ENCODE measurements at regions not wholly inside any gene's neighbourhood (a gene's known extent, or its start where the extent isn't known, plus 50 kb on each side); places are given as distances from the start of the nearest gene placed in this dataset.
"Not testable (repeated sequence)": the region's sequence is repeated elsewhere in the genome, so short reads cannot be mapped to it uniquely, and the experiment has no call there.

DNA sequence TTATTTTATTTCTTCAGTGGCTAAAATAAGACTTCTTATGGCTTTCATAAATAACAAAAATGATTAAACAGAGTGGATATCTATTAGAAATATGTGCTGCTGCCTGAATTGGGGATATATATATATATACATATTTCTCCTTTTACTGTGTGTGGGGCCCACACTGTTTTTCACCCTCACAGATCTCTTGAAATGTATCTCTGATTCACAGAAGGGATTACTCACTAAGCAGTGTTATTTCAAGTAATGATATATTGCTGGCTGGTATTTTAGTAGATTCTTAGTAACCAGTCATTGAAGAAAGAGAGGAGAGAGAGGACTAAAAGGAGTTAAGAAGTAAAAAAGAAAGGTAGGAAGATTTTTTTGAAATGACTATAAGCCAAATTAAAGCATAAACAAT, 308.6 kb upstream of the NRP1 start:
- DNase-seq, result no peak

DNA sequence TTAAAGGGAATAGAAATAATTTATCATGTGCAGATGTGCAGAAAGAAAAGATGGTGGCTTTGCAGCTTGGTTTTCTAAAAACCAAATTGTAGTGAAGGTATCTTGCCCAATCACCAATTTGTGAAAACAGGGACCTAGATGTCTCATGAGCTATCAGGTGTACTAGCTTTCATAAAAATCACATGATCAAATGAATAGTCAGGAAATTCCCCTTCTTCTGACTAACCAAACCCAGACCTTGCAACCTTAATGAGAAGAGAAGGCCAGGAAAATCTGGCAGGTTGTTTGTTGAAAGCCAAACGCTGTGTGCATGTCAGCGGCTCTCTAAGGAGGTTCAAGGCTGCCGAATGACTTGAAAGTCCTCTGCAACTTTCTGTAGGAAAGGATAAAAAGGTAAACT, 304.4 kb upstream of the NRP1 start:
- DNase-seq, result no peak

DNA sequence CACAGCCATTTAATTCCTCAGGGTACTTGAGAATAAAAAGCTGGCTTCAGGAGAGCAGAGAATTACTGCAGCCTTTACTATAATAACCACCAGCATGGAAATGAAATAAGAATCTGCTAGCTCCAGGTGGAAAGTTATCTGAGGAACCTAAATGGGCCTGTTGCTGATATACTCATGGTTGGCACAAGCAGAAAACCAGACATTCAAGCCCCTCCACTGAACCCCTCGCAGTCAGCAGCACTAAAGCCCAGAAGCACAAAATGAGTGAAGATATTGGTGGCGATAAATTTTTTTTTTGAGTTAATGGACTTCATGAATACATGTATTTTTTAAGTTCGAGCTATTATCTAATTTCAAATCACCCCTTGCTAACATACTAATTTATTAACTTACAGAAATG, 303.9 kb upstream of the NRP1 start:
- DNase-seq, result no peak

DNA sequence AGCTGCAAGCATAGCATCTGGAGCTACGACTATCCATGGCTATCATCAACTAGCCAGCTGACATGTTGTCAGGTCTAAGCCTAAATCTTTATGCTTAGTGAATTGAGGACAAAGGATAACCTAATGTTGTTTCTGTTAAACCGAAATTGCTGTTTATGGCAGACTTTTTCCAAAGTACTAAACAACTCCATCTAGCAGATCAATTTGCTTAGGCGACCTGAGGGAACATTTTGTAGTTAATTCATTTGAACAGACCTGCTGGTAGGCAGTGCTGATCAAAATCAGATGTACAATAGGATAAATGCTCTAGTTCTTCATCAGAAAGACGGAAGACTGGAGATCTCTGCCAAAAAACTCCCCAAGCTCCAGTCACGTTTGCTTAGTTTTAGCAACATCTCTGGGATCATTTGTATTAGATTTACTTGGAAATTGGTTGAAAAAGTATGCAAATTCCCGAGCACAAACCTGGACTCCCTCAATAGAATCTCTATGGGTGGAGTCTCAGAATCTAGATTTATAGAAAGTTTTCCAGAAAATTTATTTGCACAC, 301.6 kb upstream of the NRP1 start:
- no peak for DNase-seq

DNA sequence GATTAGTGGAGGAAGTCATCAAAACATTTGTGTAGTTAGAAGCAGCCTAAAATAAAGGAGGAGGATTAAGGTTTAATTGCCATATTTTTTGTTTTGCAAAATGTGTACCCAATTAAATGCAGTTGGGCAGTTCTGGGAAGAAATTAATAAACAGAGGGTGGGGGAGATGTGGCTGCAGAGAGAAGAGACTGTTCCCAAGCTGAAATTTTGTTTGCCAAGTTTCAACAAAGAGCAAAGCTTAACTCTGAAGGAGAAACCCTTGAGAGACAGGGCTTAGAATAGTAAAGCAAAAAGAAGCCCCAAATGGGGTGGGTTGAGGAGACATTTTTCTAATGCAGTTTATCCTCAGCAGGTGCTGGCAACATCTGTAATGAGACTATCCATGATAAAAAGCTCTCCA, 298.0 kb upstream of the NRP1 start:
- DNase-seq, result no peak

DNA sequence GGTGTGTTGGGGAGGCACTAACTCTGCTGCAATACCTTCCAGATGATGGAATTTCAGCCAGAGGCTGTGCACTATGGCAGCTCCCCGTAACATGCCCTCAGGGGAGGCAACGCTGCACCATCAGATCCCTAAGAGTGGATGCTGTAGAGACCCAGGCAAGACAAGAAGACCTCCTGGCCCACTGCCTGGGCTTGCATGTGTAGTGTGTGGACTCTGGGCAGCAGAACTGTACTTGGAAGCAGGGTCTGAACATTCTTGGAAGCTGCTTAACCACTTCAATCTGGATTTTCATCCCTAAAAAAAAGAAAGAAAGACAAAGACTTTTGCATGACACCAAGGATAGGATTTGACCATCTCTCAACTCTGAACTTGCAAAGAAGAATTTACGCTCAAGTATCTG, 297.5 kb upstream of the NRP1 start:
- no peak for DNase-seq

DNA sequence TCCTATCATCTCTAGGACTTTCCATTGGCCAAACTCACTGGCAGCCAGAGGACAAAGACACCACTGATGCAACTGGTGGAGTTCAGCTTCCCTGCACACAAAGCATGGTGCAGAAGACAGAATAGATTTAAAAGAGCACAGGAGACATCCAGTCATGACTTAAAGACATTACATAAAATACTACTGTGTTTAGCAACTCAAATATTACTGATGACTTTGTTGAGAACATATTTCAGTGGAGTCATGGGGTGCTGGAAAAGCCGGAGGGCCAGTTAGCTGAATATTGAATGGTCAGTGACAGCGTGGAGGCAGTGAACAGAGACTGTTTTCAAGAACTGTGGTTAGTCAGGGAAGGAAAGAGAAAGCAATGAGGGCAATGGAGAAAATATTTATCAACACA, 296.3 kb upstream of the NRP1 start:
- DNase-seq, result no peak

DNA sequence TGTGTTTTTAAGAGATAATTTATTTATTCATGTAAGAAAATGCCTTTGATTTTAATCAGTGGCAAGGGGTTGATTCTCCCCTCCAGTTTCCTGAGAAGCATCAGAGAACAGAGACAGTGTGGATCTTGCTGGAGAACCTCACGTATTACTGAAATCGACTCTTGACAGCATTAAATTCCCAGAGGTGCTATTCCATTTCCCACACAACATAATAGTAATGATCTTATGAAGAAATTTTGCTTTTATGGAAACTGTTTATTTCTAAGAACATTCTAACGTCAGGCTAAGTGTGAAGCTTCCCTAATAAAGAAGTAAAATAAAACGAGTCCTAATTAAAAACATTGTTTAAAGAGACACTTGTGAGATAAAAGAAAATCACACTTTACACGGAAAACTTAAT, 293.1 kb upstream of the NRP1 start:
- no peak for DNase-seq

DNA sequence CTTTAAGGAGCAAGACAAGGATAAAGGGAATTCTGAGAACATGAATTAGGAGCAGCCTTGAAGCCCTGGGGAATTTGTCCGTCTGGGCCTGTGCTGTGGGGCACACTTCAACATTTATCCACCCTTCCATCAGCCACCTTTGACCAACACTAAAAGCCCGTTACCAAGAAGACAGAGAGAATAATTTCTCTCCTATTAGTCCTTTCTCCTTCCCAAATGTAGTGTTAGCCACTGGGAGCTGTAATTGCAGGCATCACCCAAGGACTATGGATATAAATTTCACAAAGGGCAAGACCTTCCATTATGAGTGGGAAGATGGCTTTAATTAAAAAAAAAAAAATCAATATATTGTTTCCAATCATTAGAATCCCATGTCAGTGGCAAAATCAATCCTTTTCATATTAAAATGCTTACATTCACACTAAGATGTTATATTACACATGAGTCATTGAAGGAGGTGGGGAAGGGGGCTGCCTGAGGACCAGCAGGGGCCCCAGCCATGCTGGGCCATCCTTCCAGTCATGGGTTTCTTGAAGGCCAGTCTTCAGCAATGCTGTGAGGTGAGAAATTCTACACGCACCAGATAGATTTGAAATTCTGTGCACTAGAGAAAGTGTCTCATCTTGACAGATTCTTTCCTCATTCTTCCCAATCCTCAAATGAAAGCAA, 292.5 kb upstream of the NRP1 start:
- DNase-seq, result no peak

DNA sequence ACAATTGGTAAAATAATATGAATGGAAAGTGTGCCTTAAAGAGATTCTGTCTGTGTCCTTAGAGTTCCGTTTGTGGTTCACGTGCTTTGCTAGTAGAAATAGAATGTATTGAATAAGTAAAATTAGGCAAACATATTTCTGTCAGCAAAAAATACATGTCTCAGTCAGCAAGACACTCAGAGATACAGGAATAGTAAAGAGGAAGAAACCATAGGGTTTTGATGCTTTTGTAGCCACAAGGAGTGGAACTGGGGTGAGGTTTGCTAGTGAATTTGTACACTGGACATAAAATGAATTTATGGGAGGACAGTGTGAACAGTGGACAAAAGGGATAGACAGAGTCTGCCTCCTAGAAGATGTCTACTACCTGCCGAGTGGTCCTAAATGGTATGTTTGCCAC, 289.2 kb upstream of the NRP1 start:
- no peak for DNase-seq

DNA sequence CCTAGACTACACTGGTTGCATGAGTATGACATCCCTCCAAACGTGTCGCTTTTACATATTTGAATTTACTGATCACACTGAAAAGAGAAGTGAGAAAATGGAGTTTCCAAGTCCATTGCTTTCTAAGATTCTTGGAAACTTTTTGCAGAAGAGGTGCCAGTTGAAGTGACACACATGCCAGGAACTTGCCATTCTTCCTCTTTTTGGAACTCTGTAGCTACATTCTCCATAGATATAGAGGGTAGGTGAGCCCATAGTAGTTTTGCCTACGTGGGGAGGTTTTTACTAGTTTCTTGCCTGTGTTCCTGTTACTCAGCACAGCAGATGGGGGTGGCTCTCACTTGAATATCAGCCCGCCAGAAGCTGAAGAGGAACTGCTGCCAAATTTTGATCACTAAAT, 286.6 kb upstream of the NRP1 start:
- no peak for DNase-seq

DNA sequence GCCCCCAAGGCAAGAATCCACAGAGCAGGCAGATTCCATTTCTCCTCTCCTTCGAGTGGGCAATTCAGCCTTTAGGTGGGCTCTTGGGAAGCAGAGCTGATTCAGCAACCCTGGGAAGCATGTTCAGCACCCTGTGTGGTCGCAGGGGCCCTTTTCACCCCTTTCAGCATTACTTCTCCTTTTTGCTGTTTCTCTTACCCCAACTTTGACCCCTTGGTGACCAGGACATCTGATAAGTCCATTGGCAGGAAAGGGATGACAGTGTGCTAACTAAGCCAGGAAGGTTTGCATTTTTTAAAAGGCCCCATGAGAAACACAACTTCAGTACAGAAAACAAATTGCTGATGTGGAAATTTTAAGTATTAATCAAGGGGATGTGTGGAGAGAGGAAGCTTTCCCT, 283.7 kb upstream of the NRP1 start:
- no peak for DNase-seq

DNA sequence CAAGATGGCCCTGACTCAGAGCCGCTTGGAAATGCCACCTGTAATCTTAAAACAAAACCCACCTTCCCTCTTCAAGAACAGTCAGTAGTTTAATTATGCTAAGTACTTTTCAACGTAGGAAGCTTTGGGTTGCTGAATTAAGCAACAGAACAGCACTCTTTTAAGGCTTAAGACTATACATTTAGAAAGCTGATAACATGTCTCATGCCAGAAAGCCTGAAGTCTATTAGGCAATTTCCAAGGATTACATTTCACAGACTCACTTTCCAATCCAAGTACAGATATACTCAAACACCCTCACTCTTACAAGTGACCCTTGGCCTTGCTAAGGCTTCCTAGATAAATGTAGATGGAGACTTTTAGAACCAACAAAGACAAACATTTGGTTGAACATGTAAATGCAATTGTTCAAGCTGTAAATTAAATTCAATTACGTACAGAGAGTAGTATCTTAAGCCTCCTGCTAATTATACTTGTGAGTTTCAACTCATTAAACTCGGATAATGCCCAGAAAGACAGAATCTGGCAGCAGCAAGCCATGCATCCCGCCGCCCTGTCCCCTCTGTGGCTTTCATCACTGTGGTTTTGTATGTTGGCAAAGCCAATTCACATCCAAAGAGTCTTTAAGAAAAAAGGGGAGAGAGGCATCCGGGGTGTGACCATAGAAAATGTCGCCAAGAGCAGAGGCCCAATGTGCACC, 283.1 kb upstream of the NRP1 start:
- DNase-seq, result no peak

DNA sequence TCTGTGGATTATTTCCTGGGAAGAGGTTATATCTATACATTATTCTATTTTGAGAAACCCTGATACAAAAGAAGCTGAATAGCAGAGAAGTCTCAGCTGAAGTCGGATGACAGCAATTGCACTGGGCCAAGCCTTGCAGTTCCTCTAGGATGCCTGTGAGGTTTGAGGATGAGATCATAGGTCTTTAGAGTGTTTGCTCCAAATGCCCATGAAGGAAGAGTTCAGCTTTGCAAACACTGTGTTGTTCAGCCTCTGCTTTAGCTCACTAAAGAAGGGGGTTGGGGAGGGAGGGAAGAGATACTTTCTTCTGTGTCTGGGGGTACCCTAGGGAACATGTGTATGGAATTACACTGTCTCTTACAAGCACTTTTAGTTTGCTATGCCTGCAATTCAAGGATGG, 282.5 kb upstream of the NRP1 start:
- DNase-seq, result no peak

DNA sequence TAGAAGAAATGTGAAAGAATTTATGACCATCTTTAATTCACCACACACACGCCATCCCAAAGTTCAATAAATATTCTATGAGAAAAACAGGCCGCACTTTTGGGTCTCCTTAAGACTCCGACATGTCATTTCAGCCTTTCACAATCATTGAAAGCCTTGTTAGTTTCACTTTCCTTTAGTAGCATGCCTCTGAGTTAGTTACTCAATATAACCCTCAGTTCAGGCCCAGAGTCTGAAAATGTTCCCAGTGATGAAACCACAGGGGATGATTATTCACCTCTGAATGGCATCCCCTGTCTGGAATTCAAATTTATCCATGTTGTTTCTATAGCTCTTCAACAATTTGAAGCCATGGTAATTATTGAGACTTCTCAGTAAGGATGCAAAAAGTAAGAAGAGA, 278.1 kb upstream of the NRP1 start:
- no peak for DNase-seq

DNA sequence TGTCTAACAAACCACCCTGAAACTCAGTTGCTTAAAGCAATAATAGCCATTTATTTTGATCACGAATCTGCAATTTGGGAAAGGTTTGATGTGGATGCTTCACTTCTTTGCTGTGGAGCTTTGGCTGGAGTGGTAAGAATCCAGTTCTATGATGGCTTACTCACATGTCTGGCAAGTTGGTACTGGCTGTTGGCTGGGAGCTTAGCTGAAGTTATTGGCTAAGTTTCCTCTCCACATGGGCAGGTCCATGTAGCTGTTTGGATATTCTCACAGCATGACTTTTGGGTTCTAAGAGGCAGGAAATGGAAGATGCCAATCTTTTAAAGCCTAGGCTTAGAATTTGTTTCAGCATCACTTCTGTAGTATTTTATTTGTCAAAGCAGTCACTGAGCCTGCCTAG, 277.6 kb upstream of the NRP1 start:
- DNase-seq, result no peak

DNA sequence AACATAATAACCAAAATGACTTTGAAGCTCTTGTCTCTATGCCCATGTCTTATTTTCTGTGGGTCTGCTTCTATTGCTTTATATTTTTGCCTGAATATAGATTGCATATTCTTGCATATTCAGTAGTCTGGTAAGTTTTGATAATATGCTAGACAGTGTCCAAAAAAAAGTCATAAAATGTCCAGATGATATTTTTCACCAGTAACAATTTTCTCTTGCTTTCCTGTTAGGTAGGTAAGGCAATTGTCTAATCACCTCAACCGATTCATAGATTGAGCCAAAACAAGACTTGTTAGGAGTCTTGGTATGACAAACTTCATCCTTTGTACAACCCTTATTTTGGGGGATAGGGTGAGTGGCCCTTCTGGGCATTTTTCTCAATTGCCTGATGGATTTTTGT, 277.0 kb upstream of the NRP1 start:
- DNase-seq, result no peak

DNA sequence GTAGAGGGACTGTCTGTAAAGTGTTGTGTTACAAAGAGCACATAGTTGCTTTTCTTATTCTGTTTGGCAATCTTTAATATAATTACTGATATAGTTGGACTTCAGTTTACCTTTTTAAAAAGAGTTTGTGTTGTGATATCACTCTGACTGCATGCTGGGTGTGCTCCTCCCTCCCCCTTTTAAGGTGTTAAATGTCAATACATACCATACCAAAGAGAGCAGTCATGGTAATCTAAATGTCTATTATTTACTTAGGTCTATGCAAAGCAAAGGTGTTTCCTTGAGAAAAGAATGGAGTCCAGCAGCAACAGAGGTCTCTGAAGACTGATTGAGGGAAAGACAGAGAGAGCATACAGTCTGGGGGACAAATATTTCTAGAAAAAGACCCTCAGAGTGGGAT, 275.1 kb upstream of the NRP1 start:
- DNase-seq, result no peak

DNA sequence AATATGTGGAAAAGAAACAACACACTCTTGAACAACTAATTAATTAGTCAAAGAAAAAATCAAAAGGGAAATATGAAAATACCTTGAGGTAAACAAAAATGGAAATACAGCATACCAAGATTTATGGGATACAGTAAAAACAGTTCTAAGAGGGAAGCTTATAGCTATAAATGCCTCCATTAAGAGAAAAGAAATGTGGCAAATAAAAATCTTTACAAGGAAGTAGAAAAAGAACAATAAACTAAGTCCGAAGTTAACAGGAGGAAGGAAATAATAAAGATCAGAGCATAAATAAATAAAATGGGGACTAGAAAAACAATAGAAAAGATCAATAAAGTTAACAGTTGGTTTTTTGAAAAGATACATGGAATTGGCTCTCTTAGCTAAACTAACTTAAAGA, 267.8 kb upstream of the NRP1 start:
- DNase-seq, result no peak

DNA sequence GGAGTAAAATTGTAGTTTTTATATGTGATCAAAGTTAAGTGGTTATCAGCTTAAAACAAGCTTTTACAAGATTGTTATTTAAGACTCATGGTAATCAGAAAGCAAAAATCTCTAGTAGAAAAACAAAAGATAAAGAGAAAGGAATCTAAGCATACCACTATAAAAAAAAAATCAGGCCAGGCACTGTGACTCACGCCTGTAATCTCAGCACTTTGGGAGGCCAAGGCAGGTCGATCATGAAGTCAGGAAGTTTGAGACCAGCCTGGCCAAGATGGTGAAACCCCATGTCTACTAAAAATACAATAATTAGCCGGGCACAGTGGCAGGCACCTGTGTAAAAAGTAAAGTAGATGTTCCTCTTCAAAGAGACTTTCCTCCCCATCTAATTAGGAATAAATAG, 265.9 kb upstream of the NRP1 start:
- no peak for DNase-seq

DNA sequence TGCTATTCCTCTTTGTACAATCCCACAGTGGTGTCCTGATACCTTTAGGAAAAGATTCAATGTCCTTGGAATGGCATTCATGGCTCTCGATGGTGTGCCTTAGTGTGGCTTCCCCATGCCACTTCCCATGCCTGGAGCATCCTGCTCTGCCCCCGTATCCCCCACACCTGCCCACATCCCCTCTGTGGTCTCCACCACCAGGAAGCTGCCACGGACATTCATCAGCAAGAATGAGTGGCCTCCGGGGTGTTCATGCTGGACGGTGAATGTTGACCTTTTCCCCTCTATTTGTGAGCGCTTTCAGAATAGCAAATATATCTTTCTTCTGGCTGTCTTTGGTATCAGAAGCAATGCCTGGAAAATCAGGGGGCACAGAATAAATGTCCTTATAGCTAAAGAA, 262.0 kb upstream of the NRP1 start:
- no peak for DNase-seq

DNA sequence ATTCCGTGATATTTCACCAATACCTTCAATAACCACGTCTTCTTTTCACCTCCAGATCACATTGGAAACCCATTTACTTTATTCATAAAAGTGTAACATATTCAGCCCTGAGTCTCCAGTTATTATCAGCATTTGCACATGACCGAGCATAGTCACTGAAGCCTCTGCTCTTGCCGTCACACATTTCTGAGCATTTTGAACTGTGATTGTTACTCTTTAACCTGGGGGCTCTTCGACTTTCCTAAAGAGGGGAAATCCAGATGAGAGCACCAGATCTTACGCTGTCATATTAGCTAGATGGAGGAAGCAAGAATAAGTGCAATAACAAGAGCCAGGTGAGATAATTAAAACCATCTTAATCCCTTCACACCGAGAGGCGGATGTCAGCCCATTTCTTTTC, 260.0 kb upstream of the NRP1 start:
- DNase-seq, result no peak

DNA sequence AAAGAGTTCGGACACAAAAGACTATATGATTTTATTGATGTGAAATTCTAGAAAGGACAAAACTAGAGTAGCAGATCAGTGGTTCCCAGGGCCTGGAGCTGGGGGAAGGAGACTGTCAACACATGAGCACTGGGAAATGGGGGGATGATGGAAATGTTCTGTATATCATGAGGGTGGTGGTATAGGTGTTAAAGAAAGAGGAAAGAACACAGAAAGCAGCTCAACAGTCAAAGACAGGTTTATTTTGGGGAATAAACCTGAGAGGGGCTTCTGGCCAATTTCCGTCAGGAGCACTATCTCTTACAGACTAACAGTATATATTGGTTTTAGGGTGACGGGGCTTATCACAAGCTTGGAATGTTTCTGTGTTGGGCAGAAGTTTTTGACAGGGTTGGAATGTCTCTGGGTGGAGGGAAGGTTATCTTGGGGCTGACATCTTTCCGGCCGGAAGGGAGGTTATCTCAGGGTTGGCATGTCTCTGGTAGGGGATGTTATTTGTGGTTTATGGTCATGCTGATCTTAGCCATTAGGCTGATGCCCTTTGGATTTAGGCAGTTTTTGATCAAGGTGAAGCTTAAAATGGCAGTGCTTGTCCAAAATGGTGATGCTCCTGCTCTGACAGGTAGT, 254.6 kb upstream of the NRP1 start:
- DNase-seq, result no peak

DNA sequence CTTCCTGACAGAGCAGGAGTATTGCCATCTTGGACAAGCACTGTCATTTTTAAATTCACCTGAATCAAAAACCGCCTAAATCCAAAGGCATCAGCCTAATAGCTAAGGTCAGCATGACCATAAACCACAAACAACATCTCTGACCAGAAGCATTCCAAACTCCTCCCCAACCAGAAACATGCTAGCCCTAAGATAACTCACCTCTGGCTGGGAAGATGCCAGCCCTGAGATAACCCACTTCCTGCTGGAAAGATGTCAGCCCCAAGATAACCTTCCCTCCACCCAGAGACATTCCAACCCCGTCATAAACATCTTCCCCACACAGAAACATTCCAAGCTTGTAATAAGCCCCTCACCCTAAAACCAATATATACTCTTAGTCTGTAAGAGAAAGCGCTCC, 250.1 kb upstream of the NRP1 start:
- not testable (repeated sequence) for DNase-seq

DNA sequence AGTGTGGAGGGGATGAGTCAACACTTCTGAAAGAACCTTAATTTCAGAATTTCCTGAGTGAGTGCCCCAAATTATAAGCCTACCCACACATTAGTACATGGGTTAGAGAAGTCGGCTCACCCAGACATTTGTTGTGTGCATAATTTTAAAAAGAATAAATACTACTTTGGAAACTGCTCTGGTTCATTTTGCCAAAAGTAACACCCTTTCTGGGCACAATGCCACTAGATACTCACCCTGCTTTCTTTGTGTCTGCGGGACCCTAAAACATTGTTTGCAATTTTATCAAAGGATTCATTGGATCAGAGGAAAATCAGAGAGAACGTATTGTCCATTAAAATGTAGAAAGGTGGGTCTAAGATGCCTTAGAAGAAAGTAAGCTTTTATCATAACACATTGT, 245.5 kb upstream of the NRP1 start:
- DNase-seq, result no peak
